Heart left ventricle (tissue), 16 donors: ENCODE measurements at regions not wholly inside any gene's neighbourhood (a gene's known extent, or its start where the extent isn't known, plus 50 kb on each side); places are given as distances from the start of the nearest gene placed in this dataset.

Experiments
- ATAC-seq, 4 donors: fragments of 200-7000 bp; cut with Tn5 transposase; one replicate each; pipeline ENCODE4 v1.9.1; 2020 to 2022; ENCODE audit warnings: moderate library complexity in 4 of 4, mild to moderate bottlenecking in 3 of 4, moderate number of reproducible peaks in 1 of 4
- DNase-seq, 5 donors: peaks; one replicate each; pipeline ENCODE4 v3.0.0-alpha.2; 2020
- H3K27ac ChIP-seq, 12 donors: fragments of 200-600 bp; sonication (generic) in 4 of 12; one replicate each; pipeline versions ENCODE4 v1.5.0 to v1.8.0; 2016 to 2022; ENCODE audit warnings: mild to moderate bottlenecking in 2 of 12
- H3K27me3 ChIP-seq, 9 donors: fragments of 200-600 bp; sonication (generic) in 2 of 9; one replicate each; pipeline versions ENCODE4 v1.5.1 to v1.8.0; 2016 to 2022; ENCODE audit warnings: mild to moderate bottlenecking in 3 of 9
- H3K36me3 ChIP-seq, 9 donors: fragments of 200-600 bp; sonication (generic) in 2 of 9; one replicate each; pipeline versions ENCODE4 v1.5.0 to v1.8.0; 2018 to 2022; ENCODE audit warnings: mild to moderate bottlenecking in 2 of 9
- H3K4me1 ChIP-seq, 12 donors: fragments of 200-600 bp; sonication (generic) in 4 of 12; one replicate each; pipeline versions ENCODE4 v1.5.0 to v1.8.0; 2016 to 2022; ENCODE audit warnings: mild to moderate bottlenecking in 3 of 12
- H3K4me3 ChIP-seq, 12 donors: fragments of 200-600 bp; sonication (generic) in 4 of 12; one replicate each; pipeline versions ENCODE4 v1.5.0 to v1.8.0; 2017 to 2022; ENCODE audit warnings: mild to moderate bottlenecking in 9 of 12, moderate library complexity in 4 of 12
- H3K9me3 ChIP-seq, 12 donors: fragments of 200-600 bp; sonication (generic) in 4 of 12; one replicate each; pipeline versions ENCODE4 v1.5.0 to v1.8.0; 2016 to 2022; ENCODE audit warnings: mild to moderate bottlenecking in 1 of 12
- CTCF ChIP-seq, 12 donors: fragments of 200-600 bp; sonication (generic) in 4 of 12; IDR thresholded peaks; one replicate each; pipeline versions ENCODE4 v1.5.0 to v1.8.0; 2018 to 2022; ENCODE audit warnings: antibody characterized with exemption in 12 of 12, mild to moderate bottlenecking in 5 of 12
- POLR2A ChIP-seq, 2 donors: fragments of 450-650 bp; IDR thresholded peaks; one replicate each; pipeline ENCODE4 v1.6.1; 2017; ENCODE audit warnings: antibody characterized with exemption in 2 of 2, mild to moderate bottlenecking in 2 of 2, moderate library complexity in 2 of 2
- WGBS, 4 donors: extraction: QIAGEN DNeasy Blood & Tissue Kit in 2 of 4; methylation state at CpG; one replicate each; pipeline versions ENCODE4 v1.1.5 to v1.1.7; 2013 to 2018; 5-methylcytosine and 5-hydroxymethylcytosine counted together
- intact Hi-C, 10 donors: fragments of 100-400 bp; cut with DNase I; formaldehyde crosslinking; loops; one replicate each; pipeline versions ENCODE4 v1.11.1 to v1.14.2; 2022
- donor health status: ischemic (EF 13 %, LVEDD 7.1; RV severe dilation, severe dysfunction).
- donor health status: healthy with polysubstance abuse.
- donor health status: DM: no; HTN: yes; CAD: no.
- donor health status: DM: no; HTN: no; CAD: no.
- donor health status: ischemic (EF 25% LVEDD 6.9; RV normal size, moderate dysfunction).
- donor health status: ischemic (EF 25% LVEDD 5.7; RV mildly dilated, moderate dysfunction).
- donor health status: healthy.
- donor health status: DM: yes; HTN: yes; CAD: no.
- donor health status: ischemic (EF 35%, LVEDD 5.7; RV mildly dilated, moderate dysfunction).
- donor health status: nonischemic (EF 11% LVEDD 7.7; RV severe dilation, severe dysfunction).
- donor health status: DM: yes; HTN: yes; CAD: no.
- donor health status: PGD.
- donor health status: ischemic (EF 29% LVEDD 5.4; RV normal size, mild dysfunction).
- donor health status: nonischemic (EF 23%, LVEDD 6.1; RV moderate dilation, normal function).

DNA sequence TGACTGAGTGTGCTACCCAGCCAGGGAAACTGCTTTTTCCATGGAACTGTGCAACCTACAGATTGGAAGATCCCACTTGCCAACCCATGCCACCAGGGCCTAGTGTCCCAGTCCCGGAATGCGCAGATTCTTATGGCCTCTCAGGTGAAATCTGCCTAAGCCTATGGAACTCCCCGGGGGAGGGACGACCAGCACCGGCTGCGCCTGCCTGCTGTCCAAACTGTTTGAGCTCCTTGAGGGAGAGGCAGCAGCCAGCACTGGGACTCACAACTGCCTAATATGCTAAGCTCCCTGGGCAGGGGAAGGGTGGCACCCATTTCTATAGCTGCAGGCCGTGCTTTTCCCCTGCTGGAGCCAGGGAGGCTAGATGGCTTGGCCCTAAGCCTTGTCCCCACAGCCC, 92.5 kb upstream of the GZMB start:
- H3K27me3 ChIP-seq, result peaks cover 0 to 8% (median 0%) of the 10 kb centered on the region in 9 donors
- DNase-seq (no peak), ATAC-seq (no peak)
- intact Hi-C loops, result no loop called here
- H3K36me3 ChIP-seq, result no peaks in the 10 kb centered on the region
- H3K4me1 ChIP-seq, result no peaks in the 10 kb centered on the region
- peaks cover 0 to 9% (median 3%) of the 10 kb centered on the region in 12 donors for H3K9me3 ChIP-seq
- no peak for TF ChIP-seq CTCF (IDR thresholded peaks at IDR 0.05)
- TF ChIP-seq POLR2A (IDR thresholded peaks at IDR 0.05), result no peak
- no peak overlapping the region for H3K4me3 ChIP-seq
- WGBS, 4 donors, result 86 to 90% (median 89%) methylated on average over 6 to 7 of the region's 7 CpGs
- H3K27ac ChIP-seq, result no peak overlapping the region

DNA sequence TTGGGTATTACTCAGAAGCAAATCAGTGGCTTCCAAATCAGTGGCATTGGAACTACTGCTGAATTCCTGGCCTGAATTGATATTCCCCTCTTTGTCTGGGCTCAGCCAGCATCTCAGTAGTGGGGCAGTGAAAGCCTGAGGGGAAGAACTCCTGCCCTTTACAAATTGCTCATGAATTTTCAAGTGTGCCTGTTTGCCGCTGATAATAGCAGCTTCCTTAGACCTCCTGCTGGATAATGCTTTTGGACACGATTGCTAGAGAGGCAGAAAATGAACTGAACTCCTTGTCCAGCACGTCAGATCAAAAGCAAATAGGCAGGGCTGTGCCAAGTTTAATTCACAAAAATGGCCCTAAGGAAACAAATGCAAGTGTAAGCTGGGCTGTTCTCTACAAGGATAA, 91.3 kb upstream of the GZMB start:
- WGBS, 4 donors, result 49 to 71% (median 57%) methylated on average over 3 of the region's 3 CpGs
- TF ChIP-seq POLR2A (IDR thresholded peaks at IDR 0.05) (no peak), CTCF (IDR thresholded peaks at IDR 0.05) (no peak)
- H3K4me1 ChIP-seq, result no peaks in the 10 kb centered on the region
- peaks cover 0 to 9% (median 3%) of the 10 kb centered on the region in 12 donors for H3K9me3 ChIP-seq
- ATAC-seq (no peak), DNase-seq (no peak)
- intact Hi-C loops, result no loop called here
- no peak overlapping the region for H3K4me3 ChIP-seq
- peaks cover 0 to 8% (median 0%) of the 10 kb centered on the region in 9 donors for H3K27me3 ChIP-seq
- H3K36me3 ChIP-seq, result no peaks in the 10 kb centered on the region
- no peak overlapping the region for H3K27ac ChIP-seq

DNA sequence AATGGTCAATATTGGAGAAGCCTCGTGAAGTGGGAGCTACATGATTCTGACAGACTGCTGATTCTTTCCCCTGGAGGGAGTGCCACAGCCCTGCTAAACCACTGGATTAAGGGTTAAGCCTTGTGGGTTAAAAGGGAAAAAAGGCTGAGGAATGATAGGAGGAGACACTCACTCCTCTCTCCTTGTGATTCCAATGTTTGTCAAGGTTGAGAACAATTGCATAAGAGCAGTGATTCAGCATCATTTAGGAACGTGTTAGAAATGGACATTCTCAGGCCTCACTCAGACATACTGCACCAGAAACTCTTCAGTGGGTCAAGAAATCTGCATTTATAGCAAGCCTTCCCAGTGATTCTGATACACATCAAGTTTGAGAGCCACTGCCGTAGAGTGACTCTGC, 87.8 kb upstream of the GZMB start:
- TF ChIP-seq POLR2A (IDR thresholded peaks at IDR 0.05), result no peak
- TF ChIP-seq CTCF (IDR thresholded peaks at IDR 0.05), result no peak
- H3K9me3 ChIP-seq, result no peaks in the 10 kb centered on the region
- H3K27me3 ChIP-seq, result peaks cover 0 to 8% (median 0%) of the 10 kb centered on the region in 9 donors
- H3K36me3 ChIP-seq, result no peaks in the 10 kb centered on the region
- no peak overlapping the region for H3K27ac ChIP-seq
- intact Hi-C loops, result no loop called here
- ATAC-seq, result no peak
- DNase-seq, result no peak
- H3K4me3 ChIP-seq, result no peak overlapping the region
- WGBS, 4 donors, result 59 to 67% (median 61%) methylated on average over 3 of the region's 3 CpGs
- no peaks in the 10 kb centered on the region for H3K4me1 ChIP-seq

- DNase-seq (no peak), ATAC-seq (no peak)
- TF ChIP-seq POLR2A (IDR thresholded peaks at IDR 0.05) (no peak), CTCF (IDR thresholded peaks at IDR 0.05) (no peak)
- Histone ChIP-seq H3K9me3 (no peaks in the 10 kb centered on the region), H3K27ac (no peak overlapping the region), H3K4me1 (peaks cover 0 to 3% (median 0%) of the 10 kb centered on the region in 12 donors), H3K4me3 (no peak overlapping the region), H3K36me3 (no peaks in the 10 kb centered on the region), H3K27me3 (no peaks in the 10 kb centered on the region)
- intact Hi-C loops, result loop anchor here in 4 of 10 donors (5.0 to 10.0 kb wide), 3 partner anchors 437 to 690 kb away; no protein-coding TSS in a partner anchor
- 72 to 95% (median 91%) methylated on average over 2 of the region's 2 CpGs for WGBS, 4 donors
Observed at GRCh38 chr14:24715239-24715638, 81.2 kb upstream of the GZMB start.
